ENCODE measurements at regions not wholly inside any gene's neighbourhood (a gene's known extent, or its start where the extent isn't known, plus 50 kb on each side); places are given as distances from the start of the nearest gene placed in this dataset.

- Histone ChIP-seq H3K9me3 (ENCODE audit: control insufficient read depth, insufficient read depth, low read depth, low read length) (no peaks in the 10 kb centered on the region), H3K4me3 (ENCODE audit: low read depth, low read length) (no peak overlapping the region), H3K27ac (ENCODE audit: extremely low read depth, low read depth, low read length) (no peak overlapping the region), H3K36me3 (ENCODE audit: control insufficient read depth in 2 of 2, insufficient read depth in 1 of 2, low read length in 2 of 2) (no peaks in the 10 kb centered on the region), H3K4me1 (ENCODE audit: control insufficient read depth, insufficient read depth, low read length) (no peaks in the 10 kb centered on the region)
- ChIA-PET POLR2A (no interaction called here), CTCF (no interaction called here)
- TF ChIP-seq ZNF112 (tag by site-specific recombination; IDR thresholded peaks at IDR 0.05) (no peak), ZNF664 (tag by site-specific recombination; IDR thresholded peaks at IDR 0.05) (no peak), ZNF10 (tag by site-specific recombination; IDR thresholded peaks at IDR 0.05) (no peak), ZNF449 (tag by site-specific recombination; IDR thresholded peaks at IDR 0.05) (no peak), TRIM28 (IDR thresholded peaks at IDR 0.05; ENCODE audit: borderline replicate concordance, low read length) (no peak), ZBTB1 (tag by site-specific recombination; IDR thresholded peaks at IDR 0.05) (no peak), ZNF747 (tag by site-specific recombination; IDR thresholded peaks at IDR 0.05) (no peak), ZNF561 (tag by site-specific recombination; IDR thresholded peaks at IDR 0.05; ENCODE audit: borderline replicate concordance) (no peak), ZNF433 (tag by site-specific recombination; IDR thresholded peaks at IDR 0.05; ENCODE audit: low read depth) (no peak), ZNF221 (tag by site-specific recombination; IDR thresholded peaks at IDR 0.05; ENCODE audit: borderline replicate concordance) (no peak), ZNF26 (tag by site-specific recombination; IDR thresholded peaks at IDR 0.05) (no peak), ZFP3 (tag by site-specific recombination; IDR thresholded peaks at IDR 0.05; ENCODE audit: low read depth) (no peak), ZNF639 (tag by site-specific recombination; IDR thresholded peaks at IDR 0.05) (no peak), ZNF830 (tag by site-specific recombination; IDR thresholded peaks at IDR 0.05; ENCODE audit: low read depth) (no peak), ZNF416 (tag by site-specific recombination; IDR thresholded peaks at IDR 0.05) (no peak), GLI4 (tag by site-specific recombination; IDR thresholded peaks at IDR 0.05) (no peak)
Measured at GRCh38 chr14:99004112-99004511, 267.9 kb downstream of the BCL11B start.

GRCh38 chr14:99006276-99006675 is 265.7 kb downstream of the BCL11B start:
- H3K4me3 ChIP-seq (ENCODE audit: low read depth, low read length) = no peak overlapping the region
- no peaks in the 10 kb centered on the region for H3K36me3 ChIP-seq (ENCODE audit: control insufficient read depth in 2 of 2, insufficient read depth in 1 of 2, low read length in 2 of 2)
- ChIA-PET POLR2A (no interaction called here), CTCF (no interaction called here)
- no peak overlapping the region for H3K27ac ChIP-seq (ENCODE audit: extremely low read depth, low read depth, low read length)
- no peaks in the 10 kb centered on the region for H3K4me1 ChIP-seq (ENCODE audit: control insufficient read depth, insufficient read depth, low read length)
- no peaks in the 10 kb centered on the region for H3K9me3 ChIP-seq (ENCODE audit: control insufficient read depth, insufficient read depth, low read depth, low read length)
- TF ChIP-seq ZNF423 (tag by site-specific recombination; IDR thresholded peaks at IDR 0.05) (no peak), ZNF292 (tag by site-specific recombination; IDR thresholded peaks at IDR 0.05; ENCODE audit: borderline replicate concordance, low read depth) (no peak), GFI1B (tag by site-specific recombination; IDR thresholded peaks at IDR 0.05) (no peak), GLI2 (tag by site-specific recombination; IDR thresholded peaks at IDR 0.05; ENCODE audit: borderline replicate concordance, low read depth) (no peak), ZNF558 (tag by site-specific recombination; IDR thresholded peaks at IDR 0.05) (no peak), TCF7L2 (IDR thresholded peaks at IDR 0.05; ENCODE audit: borderline replicate concordance, low read depth, low read length) (no peak), REST (tag by site-specific recombination; IDR thresholded peaks at IDR 0.05) (no peak), ZNF623 (tag by site-specific recombination; IDR thresholded peaks at IDR 0.05) (no peak), ZNF148 (tag by site-specific recombination; IDR thresholded peaks at IDR 0.05; ENCODE audit: borderline replicate concordance) (no peak)
